ENCODE measurements at regions not wholly inside any gene's neighbourhood (a gene's known extent, or its start where the extent isn't known, plus 50 kb on each side); places are given as distances from the start of the nearest gene placed in this dataset.

DNA sequence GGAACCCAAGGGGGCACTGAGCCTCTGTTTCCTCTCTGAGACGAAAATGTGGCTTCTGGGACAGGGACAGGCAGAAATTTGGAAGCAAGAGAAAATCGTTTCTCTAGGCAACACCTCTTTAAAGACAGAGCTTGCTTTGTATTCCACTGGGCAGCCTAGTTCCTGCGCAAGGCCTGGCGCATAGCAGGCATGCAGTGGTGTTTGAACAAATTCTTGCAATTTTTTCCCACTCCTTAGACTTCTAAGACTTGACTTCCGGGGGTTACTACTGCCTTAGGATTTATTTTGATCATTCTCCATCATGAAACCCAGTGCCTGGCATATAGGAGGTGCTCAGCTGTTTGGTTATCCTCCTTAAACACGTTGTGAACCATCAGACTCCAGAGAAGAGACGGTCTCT, 249.0 kb upstream of the KCNG1 start:
- TF ChIP-seq, protein P1, sequence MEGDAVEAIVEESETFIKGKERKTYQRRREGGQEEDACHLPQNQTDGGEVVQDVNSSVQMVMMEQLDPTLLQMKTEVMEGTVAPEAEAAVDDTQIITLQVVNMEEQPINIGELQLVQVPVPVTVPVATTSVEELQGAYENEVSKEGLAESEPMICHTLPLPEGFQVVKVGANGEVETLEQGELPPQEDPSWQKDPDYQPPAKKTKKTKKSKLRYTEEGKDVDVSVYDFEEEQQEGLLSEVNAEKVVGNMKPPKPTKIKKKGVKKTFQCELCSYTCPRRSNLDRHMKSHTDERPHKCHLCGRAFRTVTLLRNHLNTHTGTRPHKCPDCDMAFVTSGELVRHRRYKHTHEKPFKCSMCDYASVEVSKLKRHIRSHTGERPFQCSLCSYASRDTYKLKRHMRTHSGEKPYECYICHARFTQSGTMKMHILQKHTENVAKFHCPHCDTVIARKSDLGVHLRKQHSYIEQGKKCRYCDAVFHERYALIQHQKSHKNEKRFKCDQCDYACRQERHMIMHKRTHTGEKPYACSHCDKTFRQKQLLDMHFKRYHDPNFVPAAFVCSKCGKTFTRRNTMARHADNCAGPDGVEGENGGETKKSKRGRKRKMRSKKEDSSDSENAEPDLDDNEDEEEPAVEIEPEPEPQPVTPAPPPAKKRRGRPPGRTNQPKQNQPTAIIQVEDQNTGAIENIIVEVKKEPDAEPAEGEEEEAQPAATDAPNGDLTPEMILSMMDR (IDR thresholded peaks at IDR 0.05): no peak
- TF ChIP-seq EP300 (IDR thresholded peaks at IDR 0.05) (no peak), POLR2A (IDR thresholded peaks at IDR 0.05) (no peak)
